ENCODE measurements at regions not wholly inside any gene's neighbourhood (a gene's known extent, or its start where the extent isn't known, plus 50 kb on each side); places are given as distances from the start of the nearest gene placed in this dataset.

- H3K4me1 Mint-ChIP-seq (ENCODE audit: unreplicated experiment) = no peaks in the 10 kb centered on the region
- no peak overlapping the region for H3K4me3 Mint-ChIP-seq (ENCODE audit: unreplicated experiment)
- DNase-seq (ENCODE audit: low spot score) = no peak
- H3K36me3 Mint-ChIP-seq (ENCODE audit: low read depth, unreplicated experiment) = no peaks in the 10 kb centered on the region
- no peak for TF ChIP-seq CTCF (IDR thresholded peaks at IDR 0.05; ENCODE audit: unreplicated experiment)
- H3K27me3 Mint-ChIP-seq (ENCODE audit: unreplicated experiment) = no peaks in the 10 kb centered on the region
- H3K27ac Mint-ChIP-seq (ENCODE audit: unreplicated experiment) = no peak overlapping the region
- no peaks in the 10 kb centered on the region for H3K9me3 Mint-ChIP-seq (ENCODE audit: unreplicated experiment)
Measured at GRCh38 chr11:37411289-37411688, 813.3 kb upstream of the RAG2 start.

GRCh38 chr11:37409124-37409523, 811.1 kb upstream of the RAG2 start:
- Mint-ChIP-seq H3K27me3 (ENCODE audit: unreplicated experiment) (peaks cover 2% of the 10 kb centered on the region), H3K27ac (ENCODE audit: unreplicated experiment) (no peak overlapping the region), H3K4me1 (ENCODE audit: unreplicated experiment) (no peaks in the 10 kb centered on the region), H3K9me3 (ENCODE audit: unreplicated experiment) (no peaks in the 10 kb centered on the region), H3K36me3 (ENCODE audit: low read depth, unreplicated experiment) (no peaks in the 10 kb centered on the region), H3K4me3 (ENCODE audit: unreplicated experiment) (no peak overlapping the region)
- TF ChIP-seq CTCF (IDR thresholded peaks at IDR 0.05; ENCODE audit: unreplicated experiment) = no peak
- DNase-seq (ENCODE audit: low spot score) = no peak

GRCh38 chr11:37407461-37407860, 809.4 kb upstream of the RAG2 start:
- Mint-ChIP-seq H3K4me3 (ENCODE audit: unreplicated experiment) (no peak overlapping the region), H3K27me3 (ENCODE audit: unreplicated experiment) (peaks cover 2% of the 10 kb centered on the region), H3K27ac (ENCODE audit: unreplicated experiment) (no peak overlapping the region), H3K4me1 (ENCODE audit: unreplicated experiment) (no peaks in the 10 kb centered on the region), H3K36me3 (ENCODE audit: low read depth, unreplicated experiment) (no peaks in the 10 kb centered on the region), H3K9me3 (ENCODE audit: unreplicated experiment) (no peaks in the 10 kb centered on the region)
- no peak for TF ChIP-seq CTCF (IDR thresholded peaks at IDR 0.05; ENCODE audit: unreplicated experiment)
- no peak for DNase-seq (ENCODE audit: low spot score)

- no peak for DNase-seq (ENCODE audit: low spot score)
- Mint-ChIP-seq H3K27ac (ENCODE audit: unreplicated experiment) (no peak overlapping the region), H3K36me3 (ENCODE audit: low read depth, unreplicated experiment) (no peaks in the 10 kb centered on the region)
Measured at GRCh38 chr11:37406651-37407050, 808.6 kb upstream of the RAG2 start.

GRCh38 chr11:37404231-37404630, 806.2 kb upstream of the RAG2 start:
- TF ChIP-seq CTCF (IDR thresholded peaks at IDR 0.05; ENCODE audit: unreplicated experiment) = no peak
- Mint-ChIP-seq H3K9me3 (ENCODE audit: unreplicated experiment) (no peaks in the 10 kb centered on the region), H3K4me3 (ENCODE audit: unreplicated experiment) (no peak overlapping the region), H3K36me3 (ENCODE audit: low read depth, unreplicated experiment) (no peaks in the 10 kb centered on the region), H3K27ac (ENCODE audit: unreplicated experiment) (no peak overlapping the region), H3K27me3 (ENCODE audit: unreplicated experiment) (peaks cover 2% of the 10 kb centered on the region), H3K4me1 (ENCODE audit: unreplicated experiment) (no peaks in the 10 kb centered on the region)
- DNase-seq (ENCODE audit: low spot score) = no peak

More at GRCh38 chr11:37406651-37407050, 808.6 kb upstream of the RAG2 start:
- Mint-ChIP-seq H3K9me3 (ENCODE audit: unreplicated experiment) (no peaks in the 10 kb centered on the region), H3K27me3 (ENCODE audit: unreplicated experiment) (peaks cover 2% of the 10 kb centered on the region), H3K4me1 (ENCODE audit: unreplicated experiment) (no peaks in the 10 kb centered on the region), H3K4me3 (ENCODE audit: unreplicated experiment) (no peak overlapping the region)
- TF ChIP-seq CTCF (IDR thresholded peaks at IDR 0.05; ENCODE audit: unreplicated experiment) = no peak
